ENCODE measurements at regions not wholly inside any gene's neighbourhood (a gene's known extent, or its start where the extent isn't known, plus 50 kb on each side); places are given as distances from the start of the nearest gene placed in this dataset.

DNA sequence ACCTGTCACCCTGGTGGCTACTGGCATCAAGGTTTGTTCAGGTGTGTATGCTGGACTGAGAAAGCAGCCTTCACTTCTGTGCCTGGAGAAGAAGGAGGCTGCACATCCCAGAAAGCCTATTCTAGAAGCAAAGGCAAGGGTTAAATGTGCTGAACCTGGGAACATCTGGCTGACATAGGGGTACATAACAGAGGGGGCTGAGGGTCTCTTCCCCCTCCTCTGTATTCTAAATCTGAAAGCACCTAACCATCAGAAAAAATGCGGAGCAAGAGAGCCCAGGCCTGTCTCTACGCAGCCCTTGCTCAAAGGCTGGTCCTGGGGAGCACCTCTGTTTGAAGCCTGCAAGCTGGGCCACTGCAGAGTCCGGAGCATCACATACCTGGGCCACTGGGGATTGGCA lies 53.2 kb upstream of the FSTL4 start:
- BruUV-seq (replicated peaks): no TSS peak
- H3K36me3 ChIP-seq (ENCODE audit: insufficient read depth, low read length, poor library complexity, severe bottlenecking): no peaks in the 10 kb centered on the region
- no peaks in the 10 kb centered on the region for H3K4me1 ChIP-seq (ENCODE audit: insufficient read depth, low read length, poor library complexity, severe bottlenecking)
- ChIA-PET POLR2A (ENCODE audit: low non-redundant PET) (no interaction called here), CTCF (no interaction called here)
- H3K27ac ChIP-seq (ENCODE audit: low read depth, low read length, poor library complexity, severe bottlenecking): no peak overlapping the region
- H3K9me3 ChIP-seq (ENCODE audit: low read depth, low read length, poor library complexity, severe bottlenecking): no peaks in the 10 kb centered on the region
- no peaks in the 10 kb centered on the region for H3K27me3 ChIP-seq (replicated peaks; ENCODE audit: insufficient read depth, low read depth, low read length, poor library complexity)
- no peak for DNase-seq (ENCODE audit: low spot score)
- TF ChIP-seq EZH2 (IDR thresholded peaks at IDR 0.05; ENCODE audit: borderline replicate concordance, low read depth, low read length, poor library complexity, severe bottlenecking): no peak
- TF ChIP-seq, protein P1, sequence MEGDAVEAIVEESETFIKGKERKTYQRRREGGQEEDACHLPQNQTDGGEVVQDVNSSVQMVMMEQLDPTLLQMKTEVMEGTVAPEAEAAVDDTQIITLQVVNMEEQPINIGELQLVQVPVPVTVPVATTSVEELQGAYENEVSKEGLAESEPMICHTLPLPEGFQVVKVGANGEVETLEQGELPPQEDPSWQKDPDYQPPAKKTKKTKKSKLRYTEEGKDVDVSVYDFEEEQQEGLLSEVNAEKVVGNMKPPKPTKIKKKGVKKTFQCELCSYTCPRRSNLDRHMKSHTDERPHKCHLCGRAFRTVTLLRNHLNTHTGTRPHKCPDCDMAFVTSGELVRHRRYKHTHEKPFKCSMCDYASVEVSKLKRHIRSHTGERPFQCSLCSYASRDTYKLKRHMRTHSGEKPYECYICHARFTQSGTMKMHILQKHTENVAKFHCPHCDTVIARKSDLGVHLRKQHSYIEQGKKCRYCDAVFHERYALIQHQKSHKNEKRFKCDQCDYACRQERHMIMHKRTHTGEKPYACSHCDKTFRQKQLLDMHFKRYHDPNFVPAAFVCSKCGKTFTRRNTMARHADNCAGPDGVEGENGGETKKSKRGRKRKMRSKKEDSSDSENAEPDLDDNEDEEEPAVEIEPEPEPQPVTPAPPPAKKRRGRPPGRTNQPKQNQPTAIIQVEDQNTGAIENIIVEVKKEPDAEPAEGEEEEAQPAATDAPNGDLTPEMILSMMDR (conservative IDR thresholded peaks at IDR 0.05; ENCODE audit: low read depth, low read length): no peak
- intact Hi-C loops (cut with micrococcal nuclease; ENCODE audit: unreplicated experiment): no loop called here
- H3K4me3 ChIP-seq (ENCODE audit: low read depth, low read length, poor library complexity, severe bottlenecking): no peak overlapping the region

DNA sequence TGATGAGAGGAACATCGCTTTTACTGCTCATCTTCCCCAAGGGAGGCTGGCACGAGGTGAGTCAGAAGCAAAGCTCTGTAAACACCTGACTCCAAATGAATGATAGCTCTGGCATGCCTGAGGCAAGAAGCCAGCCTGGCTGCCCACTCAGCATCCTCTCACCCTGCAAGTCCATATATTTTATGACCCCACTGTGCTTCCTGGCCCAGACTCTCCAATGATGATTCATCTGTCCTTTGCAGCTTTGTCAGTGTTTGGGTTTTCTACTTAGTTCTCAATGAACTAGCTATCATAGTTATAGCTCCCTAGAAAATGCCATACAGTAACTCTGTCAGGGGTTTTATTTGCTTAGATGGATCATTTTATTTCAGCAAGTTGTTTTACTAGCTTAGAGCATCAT lies 52.1 kb upstream of the FSTL4 start:
- no TSS peak for BruUV-seq (replicated peaks)
- DNase-seq (ENCODE audit: low spot score): peak; percentile 18
- no peaks in the 10 kb centered on the region for H3K9me3 ChIP-seq (ENCODE audit: low read depth, low read length, poor library complexity, severe bottlenecking)
- ChIA-PET POLR2A (ENCODE audit: low non-redundant PET) (no interaction called here), CTCF (interaction anchor here (0.5 kb wide), 1 partner anchor 390 kb away, joined by 8 read pairs; no protein-coding TSS in a partner anchor)
- no peaks in the 10 kb centered on the region for H3K4me1 ChIP-seq (ENCODE audit: insufficient read depth, low read length, poor library complexity, severe bottlenecking)
- H3K27me3 ChIP-seq (replicated peaks; ENCODE audit: insufficient read depth, low read depth, low read length, poor library complexity): no peaks in the 10 kb centered on the region
- intact Hi-C loops (cut with micrococcal nuclease; ENCODE audit: unreplicated experiment): no loop called here
- no peaks in the 10 kb centered on the region for H3K36me3 ChIP-seq (ENCODE audit: insufficient read depth, low read length, poor library complexity, severe bottlenecking)
- TF ChIP-seq, protein P1 (conservative IDR thresholded peaks at IDR 0.05; ENCODE audit: low read depth, low read length): no peak
- TF ChIP-seq EZH2 (IDR thresholded peaks at IDR 0.05; ENCODE audit: borderline replicate concordance, low read depth, low read length, poor library complexity, severe bottlenecking): no peak
- no peak overlapping the region for H3K27ac ChIP-seq (ENCODE audit: low read depth, low read length, poor library complexity, severe bottlenecking)
- H3K4me3 ChIP-seq (ENCODE audit: low read depth, low read length, poor library complexity, severe bottlenecking): no peak overlapping the region

DNA sequence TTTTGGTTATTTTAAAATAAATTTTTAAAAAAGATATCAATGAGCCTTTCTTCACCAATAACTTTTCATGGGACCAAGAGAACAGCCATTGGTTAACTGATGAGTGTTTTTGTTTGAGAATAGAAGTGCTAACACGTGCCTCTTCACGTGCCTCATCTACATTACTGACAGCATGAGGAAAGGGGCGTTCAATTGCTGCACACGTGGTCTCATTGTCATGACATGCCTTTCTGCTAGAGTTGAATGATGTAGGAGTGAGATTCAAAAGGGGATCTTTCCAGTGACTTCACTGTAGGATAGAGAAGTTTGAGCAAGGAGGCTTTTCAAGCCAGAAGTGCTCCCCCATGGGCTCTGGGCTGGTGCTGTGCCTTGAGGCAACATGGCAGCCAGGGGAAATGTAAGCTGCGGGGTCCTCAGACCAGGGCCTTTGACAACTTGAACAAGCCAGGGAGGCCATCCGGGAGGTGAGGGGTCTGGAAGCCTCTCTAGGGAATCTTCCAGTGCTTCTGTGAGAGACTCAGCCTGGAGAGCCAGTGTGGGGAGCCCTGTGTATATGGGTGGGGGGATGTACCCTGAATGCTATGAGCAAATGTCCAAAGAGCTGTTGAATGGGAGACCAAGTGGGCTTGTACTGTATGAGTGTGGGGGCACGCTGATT lies 51.2 kb upstream of the FSTL4 start:
- TF ChIP-seq, protein P1 (conservative IDR thresholded peaks at IDR 0.05; ENCODE audit: low read depth, low read length): no peak
- TF ChIP-seq EZH2 (IDR thresholded peaks at IDR 0.05; ENCODE audit: borderline replicate concordance, low read depth, low read length, poor library complexity, severe bottlenecking): no peak
- DNase-seq (ENCODE audit: low spot score): no peak

More for the DNA sequence above, 51.2 kb upstream of the FSTL4 start:
- H3K36me3 ChIP-seq (ENCODE audit: insufficient read depth, low read length, poor library complexity, severe bottlenecking): no peaks in the 10 kb centered on the region
- no TSS peak for BruUV-seq (replicated peaks)
- CTCF ChIA-PET: no interaction called here
- no peaks in the 10 kb centered on the region for H3K4me1 ChIP-seq (ENCODE audit: insufficient read depth, low read length, poor library complexity, severe bottlenecking)
- H3K9me3 ChIP-seq (ENCODE audit: low read depth, low read length, poor library complexity, severe bottlenecking): no peaks in the 10 kb centered on the region
- POLR2A ChIA-PET (ENCODE audit: low non-redundant PET): no interaction called here
- no peaks in the 10 kb centered on the region for H3K27me3 ChIP-seq (replicated peaks; ENCODE audit: insufficient read depth, low read depth, low read length, poor library complexity)
- intact Hi-C loops (cut with micrococcal nuclease; ENCODE audit: unreplicated experiment): no loop called here
- no peak overlapping the region for H3K27ac ChIP-seq (ENCODE audit: low read depth, low read length, poor library complexity, severe bottlenecking)
- no peak overlapping the region for H3K4me3 ChIP-seq (ENCODE audit: low read depth, low read length, poor library complexity, severe bottlenecking)
